Psoas muscle (tissue), 7 donors: ENCODE measurements at regions not wholly inside any gene's neighbourhood (a gene's known extent, or its start where the extent isn't known, plus 50 kb on each side); places are given as distances from the start of the nearest gene placed in this dataset.

ENCODE experiments used
- ATAC-seq, 4 donors: fragments of 200-7000 bp; cut with Tn5 transposase; one replicate each; pipeline ENCODE4 v1.9.1; 2020; ENCODE audit warnings: moderate library complexity in 3 of 4, mild to moderate bottlenecking in 2 of 4
- DNase-seq, 2 donors: peaks; one replicate each; pipeline ENCODE4 v3.0.0-alpha.2; 2020
- H3K27ac ChIP-seq: fragments of 200-600 bp; one replicate; pipeline ENCODE4 v1.8.0; 2022
- H3K27me3 ChIP-seq, 3 donors: fragments of 200-600 bp in 1 of 3; one replicate each; pipeline versions ENCODE4 v1.6.1 to v1.8.0; 2013 to 2022; ENCODE audit warnings: low read length in 2 of 3, mild to moderate bottlenecking in 2 of 3, moderate library complexity in 1 of 3; ENCODE audit not compliant: insufficient read depth in 3 of 3
- H3K36me3 ChIP-seq, 2 donors: fragments of 200-600 bp in 1 of 2; one replicate each; pipeline versions ENCODE4 v1.6.1 to v1.8.0; 2013 to 2022; ENCODE audit warnings: low read depth in 1 of 2, mild to moderate bottlenecking in 1 of 2, moderate library complexity in 1 of 2; ENCODE audit not compliant: insufficient read depth in 1 of 2
- H3K4me1 ChIP-seq: fragments of 200-600 bp; one replicate; pipeline ENCODE4 v1.8.0; 2022
- H3K4me3 ChIP-seq: fragments of 200-600 bp; one replicate; pipeline ENCODE4 v1.8.0; 2022; ENCODE audit warnings: mild to moderate bottlenecking
- H3K9me3 ChIP-seq: fragments of 200-600 bp; one replicate; pipeline ENCODE4 v1.8.0; 2022
- WGBS, 3 donors: extraction: QIAGEN DNeasy Blood & Tissue Kit; methylation state at CpG; one replicate each; pipeline versions ENCODE4 v1.1.6 to v1.1.7; 2013; 5-methylcytosine and 5-hydroxymethylcytosine counted together
- intact Hi-C, 2 donors: fragments of 100-400 bp; cut with DNase I; formaldehyde crosslinking; loops; one replicate each; pipeline versions ENCODE4 v1.11.0 to v1.14.2; 2022
- TF ChIP-seq, protein P1 (sequence below): fragments of 200-600 bp; IDR thresholded peaks from one replicate; pipeline ENCODE4 v1.8.0; 2022; ENCODE audit warnings: antibody characterized with exemption
- donor health status: healthy with polysubstance abuse.
- donor health status: DM: no; HTN: no; CAD: no; lungs with moderate emphysema.
- donor health status: Bipolar disorder and iron deficiency.
- donor health status: healthy.
- donor health status: DM: yes; HTN: yes; CAD: no.
- donor health status: DM: no; HTN: no; CAD: no.
- donor health status: DM: yes; HTN: yes; CAD: no.

GRCh38 chr15:96851613-96852012 is 521.1 kb downstream of the NR2F2 start:
- Histone ChIP-seq H3K27me3 (no peaks in the 10 kb centered on the region), H3K9me3 (no peaks in the 10 kb centered on the region), H3K36me3 (no peaks in the 10 kb centered on the region), H3K4me1 (no peaks in the 10 kb centered on the region), H3K4me3 (no peak overlapping the region), H3K27ac (no peak overlapping the region)
- TF ChIP-seq, protein P1, sequence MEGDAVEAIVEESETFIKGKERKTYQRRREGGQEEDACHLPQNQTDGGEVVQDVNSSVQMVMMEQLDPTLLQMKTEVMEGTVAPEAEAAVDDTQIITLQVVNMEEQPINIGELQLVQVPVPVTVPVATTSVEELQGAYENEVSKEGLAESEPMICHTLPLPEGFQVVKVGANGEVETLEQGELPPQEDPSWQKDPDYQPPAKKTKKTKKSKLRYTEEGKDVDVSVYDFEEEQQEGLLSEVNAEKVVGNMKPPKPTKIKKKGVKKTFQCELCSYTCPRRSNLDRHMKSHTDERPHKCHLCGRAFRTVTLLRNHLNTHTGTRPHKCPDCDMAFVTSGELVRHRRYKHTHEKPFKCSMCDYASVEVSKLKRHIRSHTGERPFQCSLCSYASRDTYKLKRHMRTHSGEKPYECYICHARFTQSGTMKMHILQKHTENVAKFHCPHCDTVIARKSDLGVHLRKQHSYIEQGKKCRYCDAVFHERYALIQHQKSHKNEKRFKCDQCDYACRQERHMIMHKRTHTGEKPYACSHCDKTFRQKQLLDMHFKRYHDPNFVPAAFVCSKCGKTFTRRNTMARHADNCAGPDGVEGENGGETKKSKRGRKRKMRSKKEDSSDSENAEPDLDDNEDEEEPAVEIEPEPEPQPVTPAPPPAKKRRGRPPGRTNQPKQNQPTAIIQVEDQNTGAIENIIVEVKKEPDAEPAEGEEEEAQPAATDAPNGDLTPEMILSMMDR, result no peak
- intact Hi-C loops, result no loop called here
- 30 to 46% (median 39%) methylated on average over 3 of the region's 3 CpGs for WGBS, 3 donors
- ATAC-seq, result no peak
- no peak for DNase-seq

GRCh38 chr15:96858694-96859093 is 528.2 kb downstream of the NR2F2 start:
- no peaks in the 10 kb centered on the region for H3K9me3 ChIP-seq
- 17 to 23% (median 21%) methylated on average over 9 of the region's 9 CpGs for WGBS, 3 donors
- H3K4me1 ChIP-seq, result no peaks in the 10 kb centered on the region
- H3K36me3 ChIP-seq, result no peaks in the 10 kb centered on the region
- no peak for ATAC-seq
- H3K27me3 ChIP-seq, result no peaks in the 10 kb centered on the region
- intact Hi-C loops, result no loop called here
- no peak overlapping the region for H3K4me3 ChIP-seq
- no peak overlapping the region for H3K27ac ChIP-seq
- DNase-seq, result no peak
- TF ChIP-seq, protein P1, result no peak

DNA sequence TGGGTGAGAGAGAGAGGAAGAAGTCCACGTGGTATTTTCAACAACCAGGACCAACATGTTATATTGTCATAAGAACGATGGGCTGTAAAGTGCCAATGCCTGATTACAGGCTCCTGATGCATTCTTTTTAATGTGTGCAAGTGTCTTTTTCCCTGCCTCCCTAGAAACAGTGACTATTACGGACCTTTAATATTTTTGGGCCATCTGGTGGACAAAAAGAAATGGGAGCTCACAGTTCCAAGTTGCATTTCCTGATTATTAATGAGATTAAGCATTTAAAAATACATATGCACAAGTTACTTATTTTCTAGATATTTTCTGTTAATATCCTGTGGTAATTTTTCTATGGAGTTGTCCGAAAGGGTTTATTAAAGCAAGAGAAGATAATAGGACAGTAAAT is 530.2 kb downstream of the NR2F2 start:
- DNase-seq (no peak), ATAC-seq (no peak)
- Histone ChIP-seq H3K4me3 (no peak overlapping the region), H3K36me3 (no peaks in the 10 kb centered on the region), H3K4me1 (no peaks in the 10 kb centered on the region), H3K27ac (no peak overlapping the region), H3K9me3 (no peaks in the 10 kb centered on the region), H3K27me3 (no peaks in the 10 kb centered on the region)
- 38 to 62% (median 47%) methylated on average over 4 of the region's 4 CpGs for WGBS, 3 donors
- intact Hi-C loops, result no loop called here
- TF ChIP-seq, protein P1, result no peak

DNA sequence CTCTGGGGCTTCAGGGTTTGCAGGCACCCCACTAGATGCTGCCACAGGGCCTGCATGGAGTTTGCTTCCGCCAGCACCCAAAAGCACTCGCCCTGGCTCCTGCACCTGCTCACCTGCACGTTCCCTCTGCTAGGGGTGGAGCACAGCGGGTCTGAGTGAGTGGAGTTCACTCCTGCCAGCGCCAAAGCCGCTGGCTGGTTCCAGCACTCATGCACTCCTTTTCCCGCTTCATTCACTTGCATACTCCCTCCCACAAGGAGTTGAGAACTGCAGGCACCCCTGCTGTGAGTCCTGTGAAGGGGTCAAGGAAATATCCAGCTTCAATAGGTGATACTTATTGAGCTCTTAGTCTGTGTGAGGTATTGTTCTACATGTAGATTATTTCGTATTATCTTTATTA is 537.5 kb downstream of the NR2F2 start:
- Histone ChIP-seq H3K4me1 (no peaks in the 10 kb centered on the region), H3K9me3 (no peaks in the 10 kb centered on the region), H3K27ac (no peak overlapping the region), H3K4me3 (no peak overlapping the region), H3K36me3 (no peaks in the 10 kb centered on the region), H3K27me3 (no peaks in the 10 kb centered on the region)
- WGBS, 3 donors, result 75 to 89% (median 81%) methylated on average over 8 of the region's 8 CpGs
- no peak for ATAC-seq
- TF ChIP-seq, protein P1, result no peak
- intact Hi-C loops, result no loop called here
- no peak for DNase-seq

GRCh38 chr15:96869122-96869521 is 538.6 kb downstream of the NR2F2 start:
- no peak overlapping the region for H3K4me3 ChIP-seq
- H3K36me3 ChIP-seq, result no peaks in the 10 kb centered on the region
- H3K27me3 ChIP-seq, result no peaks in the 10 kb centered on the region
- intact Hi-C loops, result no loop called here
- no peaks in the 10 kb centered on the region for H3K9me3 ChIP-seq
- WGBS, 3 donors, result 91 to 98% (median 97%) methylated on average over 1 of the region's 1 CpG
- TF ChIP-seq, protein P1, result no peak
- no peak overlapping the region for H3K27ac ChIP-seq
- DNase-seq, result no peak
- no peak for ATAC-seq
- no peaks in the 10 kb centered on the region for H3K4me1 ChIP-seq
